Superior temporal gyrus (tissue), 1 donor: ENCODE measurements at regions not wholly inside any gene's neighbourhood (a gene's known extent, or its start where the extent isn't known, plus 50 kb on each side); places are given as distances from the start of the nearest gene placed in this dataset.
"Not testable (repeated sequence)": the region's sequence is repeated elsewhere in the genome, so short reads cannot be mapped to it uniquely, and the experiment has no call there.

Source experiments
- DNase-seq: peaks from one replicate; pipeline ENCODE4 v3.0.0-alpha.2; 2016; ENCODE audit errors: extremely low spot score

DNA sequence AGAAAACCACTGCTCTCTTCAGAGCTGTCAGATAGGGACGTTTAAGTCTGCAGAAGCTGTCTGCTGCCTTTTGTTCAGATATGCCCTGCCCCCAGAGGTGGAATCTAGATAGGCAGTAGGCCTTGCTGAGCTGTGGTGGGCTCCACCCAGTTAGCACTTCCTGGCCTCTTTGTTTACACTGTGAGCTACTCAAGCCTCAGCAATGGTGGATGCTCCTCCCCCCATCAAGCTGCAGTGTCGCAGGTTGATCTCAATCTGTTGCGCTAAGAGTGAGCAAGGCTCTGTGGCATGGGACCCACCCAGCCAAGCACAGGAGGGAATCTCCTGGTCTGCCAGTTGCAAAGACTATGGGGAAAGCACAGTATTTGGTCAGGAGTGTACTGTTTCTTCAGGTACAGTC is 59.2 kb upstream of the ZNF641 start:
- DNase-seq, result not testable (repeated sequence)

DNA sequence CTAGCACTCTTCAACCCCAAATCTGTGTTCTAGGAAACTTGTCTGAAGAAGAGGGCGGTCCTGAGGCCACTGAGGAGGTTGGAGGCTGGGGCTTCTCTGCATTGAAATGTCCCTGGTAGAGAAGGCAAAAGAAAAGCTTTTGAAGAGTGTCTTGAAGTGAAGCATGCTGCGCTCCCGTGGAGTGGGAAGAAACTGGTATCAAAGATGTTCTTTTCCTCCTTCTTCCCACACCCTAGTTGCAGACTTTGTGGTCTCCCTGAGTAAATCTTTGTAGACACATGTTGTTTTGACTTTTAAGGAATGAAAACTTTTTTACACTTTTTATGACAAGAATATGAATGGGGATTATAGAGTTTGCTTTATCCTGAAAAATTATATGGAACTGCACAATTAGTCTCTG is 59.0 kb upstream of the ANP32D start:
- DNase-seq, result no peak

DNA sequence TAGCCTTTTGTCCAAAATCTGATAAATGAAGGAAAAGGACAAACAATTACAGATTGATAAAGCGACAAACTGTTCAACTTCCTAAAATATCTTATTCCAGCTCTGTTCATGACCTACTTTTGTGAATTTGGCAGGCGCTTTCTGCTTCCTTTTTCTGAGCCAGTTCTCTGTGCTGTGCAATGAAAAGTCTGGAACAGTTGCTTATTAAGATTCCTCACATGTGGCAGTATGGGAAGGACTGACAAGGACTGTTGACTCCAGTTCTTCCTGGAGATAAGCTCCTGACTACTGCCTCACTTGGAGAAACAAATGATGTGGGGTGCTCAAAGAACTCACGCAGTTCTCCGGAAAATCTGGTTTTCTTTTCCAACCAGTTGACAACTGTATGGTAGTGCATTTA is 58.3 kb upstream of the ANP32D start:
- peak; percentile 84 for DNase-seq

DNA sequence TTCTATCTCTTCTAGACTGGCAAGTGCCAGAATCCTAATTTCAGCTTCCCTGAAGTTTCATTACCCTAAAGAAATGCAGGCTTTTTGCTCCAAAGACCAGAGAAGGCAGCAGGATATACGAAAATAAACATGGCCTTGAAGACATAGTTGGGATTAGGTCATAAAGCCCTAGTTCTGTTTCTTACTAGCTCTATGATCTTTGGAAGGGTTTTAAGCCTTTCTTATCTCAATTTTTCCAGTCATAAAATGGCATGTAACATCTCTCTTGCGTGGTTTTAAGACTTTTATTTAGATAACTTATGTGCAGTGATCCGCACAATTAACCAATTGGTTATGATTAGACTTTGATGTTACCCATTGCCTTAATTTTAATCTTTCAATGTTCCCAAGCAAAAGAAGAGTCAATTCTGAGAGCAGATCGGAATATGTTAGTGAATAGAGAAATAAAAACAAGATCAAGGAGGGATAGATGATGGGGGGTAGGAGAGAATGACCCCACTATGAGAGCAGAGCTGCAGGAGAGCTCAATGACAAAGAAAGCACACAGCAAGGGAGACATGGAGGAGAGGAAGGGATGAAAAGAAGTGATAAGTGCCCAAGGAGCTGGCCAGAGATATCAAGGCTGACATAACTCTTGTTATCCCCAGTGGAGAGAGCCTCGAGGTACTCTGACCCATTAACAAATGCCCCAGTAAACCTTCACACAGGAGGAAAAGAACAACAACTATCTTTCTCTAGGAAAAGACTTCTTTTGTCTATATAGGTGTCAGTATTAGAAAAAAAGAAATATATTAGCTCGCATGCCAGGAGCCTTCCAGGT is 53.0 kb upstream of the ANP32D start:
- DNase-seq, result no peak

DNA sequence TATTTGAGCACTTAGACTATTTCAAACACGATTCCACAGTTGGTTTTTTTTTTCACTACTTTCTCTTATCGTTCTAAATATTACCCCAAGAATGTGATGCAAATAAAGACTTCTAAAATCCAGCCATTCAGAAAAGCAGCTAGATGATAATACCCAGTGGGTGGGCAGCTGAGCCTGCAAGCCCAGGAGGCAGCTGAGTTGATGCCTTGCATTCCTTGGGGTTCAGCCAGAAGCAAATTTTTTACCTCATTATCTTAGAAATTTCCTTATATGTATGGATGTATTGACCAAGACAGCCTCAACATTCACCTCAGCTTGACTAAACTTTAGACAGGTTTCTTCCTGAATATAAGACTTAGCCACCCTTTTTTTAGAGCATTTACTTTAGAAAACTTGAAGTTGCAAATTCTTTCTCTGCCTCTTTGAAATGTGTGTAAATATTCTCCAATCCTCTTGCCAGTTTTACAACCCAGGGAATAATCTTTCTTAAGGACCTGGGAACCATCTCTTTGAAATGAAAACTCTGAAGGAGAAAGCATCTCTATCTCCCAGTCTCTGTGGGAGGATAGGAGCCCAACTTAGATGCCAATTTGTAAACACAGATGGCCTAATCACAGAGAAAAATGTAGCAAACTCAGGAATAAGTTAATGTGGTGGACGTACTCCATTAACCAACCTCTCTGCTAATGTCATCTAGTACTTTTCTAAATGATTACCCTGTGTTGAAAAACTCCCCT is 52.2 kb upstream of the ANP32D start:
- DNase-seq, result no peak

DNA sequence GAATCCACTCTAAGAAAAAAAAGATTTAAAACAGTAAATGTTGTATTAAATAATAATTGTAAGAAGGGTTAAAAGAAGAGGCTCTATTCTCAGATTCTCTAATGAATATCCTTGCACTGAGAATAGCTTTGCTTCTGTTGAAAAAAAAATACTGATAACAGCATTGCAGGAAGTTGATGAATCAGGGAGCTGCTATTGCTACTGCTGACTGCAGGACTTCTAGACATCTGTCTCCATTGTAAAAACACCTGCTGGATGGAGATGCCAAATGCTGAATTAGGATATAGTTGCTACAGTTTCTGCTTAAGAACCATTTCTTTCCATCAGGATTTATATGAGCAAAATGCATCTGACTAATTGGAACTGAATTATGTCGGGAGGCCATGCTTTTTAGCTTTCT is 50.3 kb upstream of the ANP32D start:
- DNase-seq, result peak; percentile 13
